Fibroblast of lung (primary cell): ENCODE measurements at regions not wholly inside any gene's neighbourhood (a gene's known extent, or its start where the extent isn't known, plus 50 kb on each side); places are given as distances from the start of the nearest gene placed in this dataset.
A peak's percentile ranks its signal among the peaks of the same experiment; 100 is the strongest.

Experiments used
- DNase-seq, 2 donors: peaks; one replicate each; pipeline versions ENCODE4 v3.0.0 to v3.0.0-alpha.2; 2010; ENCODE audit warnings: low read depth in 2 of 2
- H2AFZ ChIP-seq: 2 replicates; pipeline ENCODE4 v1.5.1; 2012; ENCODE audit warnings: low read length, control low read depth, inconsistent platforms
- H3K27ac ChIP-seq: 2 replicates; pipeline ENCODE4 v1.5.1; 2011; ENCODE audit warnings: low read length, control low read depth; ENCODE audit not compliant: insufficient read depth
- H3K27me3 ChIP-seq: 2 replicates; pipeline ENCODE4 v1.5.1; 2011; ENCODE audit warnings: mild to moderate bottlenecking, low read length; ENCODE audit not compliant: control insufficient read depth, insufficient read depth
- H3K36me3 ChIP-seq: 2 replicates; pipeline ENCODE4 v1.5.1; 2011; ENCODE audit warnings: low read length; ENCODE audit not compliant: control insufficient read depth, insufficient read depth
- H3K4me1 ChIP-seq: 2 replicates; pipeline ENCODE4 v1.5.1; 2011; ENCODE audit warnings: low read length; ENCODE audit not compliant: control insufficient read depth, insufficient read depth; ENCODE audit errors: extremely low read depth
- H3K4me2 ChIP-seq: 2 replicates; pipeline ENCODE4 v1.5.1; 2011; ENCODE audit warnings: low read length, control low read depth; ENCODE audit not compliant: insufficient read depth; ENCODE audit errors: extremely low read depth
- H3K4me3 ChIP-seq, 4 experiments: fragments of 200-600 bp in 1 of 4; sonication (generic) in 1 of 4; replicated peaks in 1 of 4; 2 replicates each; pipeline ENCODE4 v1.5.1; 2011 to 2016; ENCODE audit warnings: low read length in 4 of 4, low read depth in 3 of 4, mild to moderate bottlenecking in 3 of 4, control low read depth in 2 of 4, inconsistent platforms in 1 of 4, mixed read lengths in 1 of 4; ENCODE audit not compliant: insufficient read depth in 1 of 4; ENCODE audit errors: control extremely low read depth in 1 of 4
- H3K79me2 ChIP-seq: 2 replicates; pipeline ENCODE4 v1.5.1; 2012; ENCODE audit warnings: mild to moderate bottlenecking, low read length, inconsistent platforms; ENCODE audit not compliant: control insufficient read depth, insufficient read depth
- H3K9ac ChIP-seq: 2 replicates; pipeline ENCODE4 v1.5.1; 2011; ENCODE audit warnings: mild to moderate bottlenecking, low read length, control low read depth; ENCODE audit not compliant: insufficient read depth
- H3K9me3 ChIP-seq: 2 replicates; pipeline ENCODE4 v1.5.1; 2012; ENCODE audit warnings: low read depth, low read length; ENCODE audit not compliant: control insufficient read depth, insufficient read depth
- H4K20me1 ChIP-seq: 2 replicates; pipeline ENCODE4 v1.5.1; 2011; ENCODE audit warnings: low read length; ENCODE audit not compliant: control insufficient read depth, insufficient read depth; ENCODE audit errors: extremely low read depth
- EZH2 ChIP-seq: IDR thresholded peaks from 2 replicates; pipeline ENCODE4 v1.5.1; 2012; ENCODE audit warnings: low read length, control low read depth, mild to moderate bottlenecking; ENCODE audit errors: missing control alignments
- TF ChIP-seq, protein P1 (sequence below), 2 donors: IDR thresholded peaks in 1 of 2; conservative IDR thresholded peaks in 1 of 2; 1 replicate in 1 of 2; 2 replicates in 1 of 2; pipeline ENCODE4 v1.5.1; 2011 to 2012; ENCODE audit warnings: low read length in 2 of 2, control low read depth in 1 of 2, inconsistent platforms in 1 of 2, low read depth in 1 of 2, mild to moderate bottlenecking in 1 of 2

DNA sequence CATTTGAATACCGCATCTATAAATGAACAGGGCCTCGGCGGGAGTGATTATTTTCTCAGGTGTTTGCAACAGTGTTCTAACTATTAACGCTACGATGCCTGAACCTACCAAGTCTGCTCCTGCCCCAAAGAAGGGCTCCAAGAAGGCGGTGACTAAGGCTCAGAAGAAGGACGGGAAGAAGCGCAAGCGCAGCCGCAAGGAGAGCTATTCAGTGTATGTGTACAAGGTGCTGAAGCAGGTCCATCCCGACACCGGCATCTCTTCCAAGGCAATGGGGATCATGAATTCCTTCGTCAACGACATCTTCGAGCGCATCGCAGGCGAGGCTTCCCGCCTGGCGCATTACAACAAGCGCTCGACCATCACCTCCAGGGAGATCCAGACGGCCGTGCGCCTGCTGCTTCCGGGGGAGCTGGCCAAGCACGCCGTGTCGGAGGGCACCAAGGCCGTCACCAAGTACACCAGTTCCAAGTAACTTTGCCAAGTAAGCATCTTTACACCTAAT, 70.9 kb downstream of the HFE start:
- H4K20me1 ChIP-seq: no peaks in the 10 kb centered on the region
- peak overlapping the region; percentile 62 to 87 (median 73) for H3K4me3 ChIP-seq
- no peak for DNase-seq
- H3K27ac ChIP-seq: peak overlapping the region; percentile 76
- H3K4me2 ChIP-seq: peak overlapping the region; percentile 52
- H3K27me3 ChIP-seq: no peaks in the 10 kb centered on the region
- H3K79me2 ChIP-seq: no peaks in the 10 kb centered on the region
- no peaks in the 10 kb centered on the region for H3K36me3 ChIP-seq
- no peaks in the 10 kb centered on the region for H3K9me3 ChIP-seq
- peak overlapping the region; percentile 54 for H3K9ac ChIP-seq
- H2AFZ ChIP-seq: no peak overlapping the region
- no peak for TF ChIP-seq EZH2
- TF ChIP-seq, protein P1, sequence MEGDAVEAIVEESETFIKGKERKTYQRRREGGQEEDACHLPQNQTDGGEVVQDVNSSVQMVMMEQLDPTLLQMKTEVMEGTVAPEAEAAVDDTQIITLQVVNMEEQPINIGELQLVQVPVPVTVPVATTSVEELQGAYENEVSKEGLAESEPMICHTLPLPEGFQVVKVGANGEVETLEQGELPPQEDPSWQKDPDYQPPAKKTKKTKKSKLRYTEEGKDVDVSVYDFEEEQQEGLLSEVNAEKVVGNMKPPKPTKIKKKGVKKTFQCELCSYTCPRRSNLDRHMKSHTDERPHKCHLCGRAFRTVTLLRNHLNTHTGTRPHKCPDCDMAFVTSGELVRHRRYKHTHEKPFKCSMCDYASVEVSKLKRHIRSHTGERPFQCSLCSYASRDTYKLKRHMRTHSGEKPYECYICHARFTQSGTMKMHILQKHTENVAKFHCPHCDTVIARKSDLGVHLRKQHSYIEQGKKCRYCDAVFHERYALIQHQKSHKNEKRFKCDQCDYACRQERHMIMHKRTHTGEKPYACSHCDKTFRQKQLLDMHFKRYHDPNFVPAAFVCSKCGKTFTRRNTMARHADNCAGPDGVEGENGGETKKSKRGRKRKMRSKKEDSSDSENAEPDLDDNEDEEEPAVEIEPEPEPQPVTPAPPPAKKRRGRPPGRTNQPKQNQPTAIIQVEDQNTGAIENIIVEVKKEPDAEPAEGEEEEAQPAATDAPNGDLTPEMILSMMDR (conservative IDR thresholded peaks at IDR 0.05 in 1 of 2, IDR thresholded peaks at IDR 0.05 in 1 of 2; ENCODE audit: low read depth in 1 of 2, low read length in 2 of 2): no peak
- peaks cover 3% of the 10 kb centered on the region for H3K4me1 ChIP-seq

DNA sequence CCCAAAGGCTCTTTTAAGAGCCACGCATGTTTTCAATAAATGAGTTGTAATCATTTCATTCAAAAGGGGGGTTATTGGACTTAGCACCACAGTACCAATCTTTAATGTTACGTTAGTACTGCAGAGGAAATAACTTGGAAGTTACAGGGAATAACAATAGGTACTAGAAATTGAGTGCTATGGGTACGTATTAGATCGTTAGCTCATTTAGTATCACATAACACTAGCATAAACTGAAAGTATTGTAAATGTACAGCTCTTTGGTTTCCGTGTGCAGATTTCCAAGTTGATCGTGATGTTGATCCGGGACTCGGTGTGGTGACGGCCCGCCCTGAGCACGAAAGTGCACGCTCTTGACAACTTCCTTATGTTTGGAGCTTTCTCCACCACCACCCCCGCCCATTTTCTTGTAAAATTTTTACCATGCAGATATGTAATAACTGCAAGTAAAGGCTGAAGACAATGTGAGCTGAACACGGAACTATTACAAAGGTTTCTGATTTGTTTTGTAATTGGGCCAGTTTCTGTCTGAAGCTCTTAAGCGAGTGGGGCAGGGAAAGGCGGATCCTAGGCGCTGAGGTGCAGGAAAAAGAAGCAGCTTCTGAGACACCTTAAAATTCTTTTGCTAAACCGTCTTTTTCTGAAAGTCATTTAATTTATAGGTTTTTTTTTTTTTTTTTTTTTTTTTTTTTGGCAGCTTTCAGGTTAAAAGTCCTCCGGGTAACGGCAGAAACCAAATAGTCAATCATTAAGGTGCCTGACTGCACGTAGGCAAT, 71.5 kb downstream of the HFE start:
- Histone ChIP-seq H3K27ac (peak overlapping the region; percentile 76), H3K9ac (peak overlapping the region; percentile 54), H3K4me1 (peaks cover 3% of the 10 kb centered on the region), H3K4me3 (peak overlapping the region; percentile 62 to 87 (median 73)), H2AFZ (no peak overlapping the region), H3K36me3 (no peaks in the 10 kb centered on the region), H3K9me3 (no peaks in the 10 kb centered on the region), H4K20me1 (no peaks in the 10 kb centered on the region), H3K27me3 (no peaks in the 10 kb centered on the region), H3K4me2 (peak overlapping the region; percentile 52), H3K79me2 (no peaks in the 10 kb centered on the region)
- TF ChIP-seq, protein P1 (conservative IDR thresholded peaks at IDR 0.05 in 1 of 2, IDR thresholded peaks at IDR 0.05 in 1 of 2; ENCODE audit: low read depth in 1 of 2, low read length in 2 of 2): no peak
- TF ChIP-seq EZH2: no peak
- DNase-seq: peak; percentile 51 to 59

DNA sequence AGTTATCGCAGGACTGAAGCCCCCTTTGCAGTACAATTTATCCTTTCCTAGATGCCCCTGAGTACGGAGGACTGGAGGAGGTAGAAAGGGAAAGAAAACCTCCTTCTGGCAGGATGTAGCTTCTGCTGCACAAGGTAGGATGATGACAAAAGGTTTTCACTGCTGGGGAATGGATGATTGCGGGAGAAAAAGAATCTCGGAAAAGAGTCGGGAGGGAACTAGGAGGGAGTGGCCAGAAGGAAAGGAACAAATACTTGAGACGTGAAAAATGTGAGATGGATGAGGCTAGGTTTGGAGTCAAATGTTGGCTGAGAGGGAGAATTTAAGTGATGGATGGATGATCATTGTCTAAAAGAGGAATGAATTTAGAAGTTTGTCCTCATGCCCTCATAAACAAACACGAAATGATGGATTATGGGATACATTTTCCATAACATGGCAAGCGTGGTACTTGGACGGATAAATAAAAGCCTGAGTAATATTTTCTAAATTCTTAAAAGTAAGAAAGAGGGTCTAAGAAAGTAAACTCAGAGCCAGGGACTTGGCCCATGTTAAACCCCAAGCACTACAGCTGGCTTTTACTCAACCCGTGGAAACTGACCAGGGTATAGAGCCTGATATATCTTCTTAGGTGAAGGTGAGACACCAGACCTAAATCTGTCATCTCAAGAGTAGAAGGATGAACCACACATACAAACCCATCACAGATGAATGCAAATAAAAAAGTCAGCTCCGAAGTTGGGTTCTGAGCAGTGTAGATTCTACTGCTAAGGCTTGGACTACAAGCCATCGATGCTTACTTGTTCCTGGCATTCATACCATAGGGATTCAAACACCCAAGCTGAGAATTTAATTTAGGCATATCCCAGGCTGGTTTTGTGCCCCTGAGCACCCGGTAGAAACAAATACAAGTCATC, 72.4 kb downstream of the HFE start:
- no peaks in the 10 kb centered on the region for H3K27me3 ChIP-seq
- H3K9ac ChIP-seq: no peak overlapping the region
- peak overlapping the region; percentile 62 to 87 (median 73) for H3K4me3 ChIP-seq
- peak; percentile 32 to 60 for DNase-seq
- no peaks in the 10 kb centered on the region for H3K9me3 ChIP-seq
- H2AFZ ChIP-seq: no peak overlapping the region
- peaks cover 3% of the 10 kb centered on the region for H3K4me1 ChIP-seq
- no peak for TF ChIP-seq EZH2
- TF ChIP-seq, protein P1 (conservative IDR thresholded peaks at IDR 0.05 in 1 of 2, IDR thresholded peaks at IDR 0.05 in 1 of 2; ENCODE audit: low read depth in 1 of 2, low read length in 2 of 2): no peak
- H3K79me2 ChIP-seq: no peaks in the 10 kb centered on the region
- H4K20me1 ChIP-seq: no peaks in the 10 kb centered on the region
- H3K27ac ChIP-seq: peak overlapping the region; percentile 76
- peak overlapping the region; percentile 52 for H3K4me2 ChIP-seq
- no peaks in the 10 kb centered on the region for H3K36me3 ChIP-seq
